Loucy (cell line): ENCODE measurements at regions not wholly inside any gene's neighbourhood (a gene's known extent, or its start where the extent isn't known, plus 50 kb on each side); places are given as distances from the start of the nearest gene placed in this dataset.

ENCODE experiments used
- H2AFZ ChIP-seq: fragments of 200-600 bp; sonication (generic); 2 replicates; pipeline ENCODE4 v1.6.0; 2016; ENCODE audit warnings: antibody characterized with exemption, mild to moderate bottlenecking, low read length, moderate library complexity
- H3F3A ChIP-seq: fragments of 200-600 bp; 2 replicates; pipeline ENCODE4 v1.6.0; 2016; ENCODE audit warnings: antibody characterized with exemption, low read depth, mild to moderate bottlenecking
- H3K27me3 ChIP-seq: fragments of 200-600 bp; sonication (generic); 2 replicates; pipeline ENCODE4 v1.6.1; 2014; ENCODE audit warnings: low read length, mild to moderate bottlenecking; ENCODE audit not compliant: insufficient read depth, poor library complexity, severe bottlenecking
- H3K36me3 ChIP-seq: fragments of 200-600 bp; sonication (generic); 2 replicates; pipeline ENCODE4 v1.6.1; 2016; ENCODE audit warnings: low read length; ENCODE audit not compliant: insufficient read depth
- H3K4me1 ChIP-seq: fragments of 200-600 bp; sonication (generic); 2 replicates; pipeline ENCODE4 v1.5.1; 2014; ENCODE audit warnings: low read length, mild to moderate bottlenecking; ENCODE audit not compliant: insufficient read depth, poor library complexity, severe bottlenecking
- H3K4me2 ChIP-seq: fragments of 200-600 bp; sonication (generic); 2 replicates; pipeline ENCODE4 v1.6.0; 2014; ENCODE audit warnings: antibody characterized with exemption, low read length, low read depth, mild to moderate bottlenecking; ENCODE audit not compliant: poor library complexity, severe bottlenecking
- H3K4me3 ChIP-seq: fragments of 200-600 bp; sonication (generic); 2 replicates; pipeline ENCODE4 v1.5.1; 2014; ENCODE audit warnings: low read length, mild to moderate bottlenecking, mixed read lengths; ENCODE audit not compliant: poor library complexity, severe bottlenecking
- H3K79me2 ChIP-seq: fragments of 200-600 bp; sonication (generic); 2 replicates; pipeline ENCODE4 v1.6.1; 2014; ENCODE audit warnings: low read length; ENCODE audit not compliant: insufficient read depth
- H3K9ac ChIP-seq: fragments of 200-600 bp; sonication (generic); 2 replicates; pipeline ENCODE4 v1.6.0; 2014; ENCODE audit warnings: mild to moderate bottlenecking, low read depth, low read length, moderate library complexity; ENCODE audit not compliant: poor library complexity, severe bottlenecking
- H3K9me2 ChIP-seq: fragments of 200-600 bp; sonication (generic); replicated peaks from 2 replicates; pipeline ENCODE4 v1.6.1; 2016; ENCODE audit warnings: low read depth, low read length, mixed read lengths
- H3K9me3 ChIP-seq: fragments of 200-600 bp; sonication (generic); 2 replicates; pipeline ENCODE4 v1.6.1; 2014; ENCODE audit warnings: mild to moderate bottlenecking, antibody characterized with exemption, low read length, low read depth; ENCODE audit not compliant: insufficient read depth
- H4K20me1 ChIP-seq: fragments of 200-600 bp; sonication (generic); 2 replicates; pipeline ENCODE4 v1.6.0; 2014; ENCODE audit warnings: antibody characterized with exemption, low read length, mild to moderate bottlenecking; ENCODE audit not compliant: insufficient read depth, poor library complexity, severe bottlenecking
- EZH2phosphoT487 ChIP-seq: fragments of 200-600 bp; IDR thresholded peaks from 2 replicates; pipeline ENCODE4 v1.6.1; 2018; ENCODE audit warnings: antibody characterized with exemption, mild to moderate bottlenecking, moderate library complexity, borderline replicate concordance
- TF ChIP-seq, protein P1 (sequence below): fragments of 200-600 bp; sonication (generic); conservative IDR thresholded peaks from 2 replicates; pipeline ENCODE4 v1.5.1; 2014; ENCODE audit warnings: mild to moderate bottlenecking, antibody characterized with exemption, low read length

DNA sequence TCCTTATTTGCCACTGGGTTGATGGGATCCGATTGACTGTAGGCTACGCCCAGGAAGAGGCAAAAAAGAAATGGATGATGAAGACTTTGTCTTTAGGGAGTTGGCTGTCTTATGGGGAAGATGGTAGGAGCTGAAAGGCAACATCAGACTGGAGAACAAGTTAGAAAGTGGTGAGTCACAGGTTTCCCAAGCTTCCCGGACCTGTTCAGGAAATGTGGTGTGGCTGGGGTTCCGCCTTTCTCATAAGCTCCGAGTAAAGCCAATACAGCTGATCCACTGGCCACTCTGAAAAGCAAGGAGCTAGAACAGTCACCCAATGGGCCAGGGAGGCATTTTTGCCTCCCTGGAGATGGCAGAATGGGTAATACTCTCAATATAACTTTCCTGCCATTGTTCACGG is 194.5 kb downstream of the SNX19 start:
- no peaks in the 10 kb centered on the region for H3K36me3 ChIP-seq
- no peak overlapping the region for H3K4me2 ChIP-seq
- H3K9ac ChIP-seq = no peak overlapping the region
- H3K9me3 ChIP-seq = no peaks in the 10 kb centered on the region
- no peak overlapping the region for H3K4me3 ChIP-seq
- H3K27me3 ChIP-seq = no peaks in the 10 kb centered on the region
- no peaks in the 10 kb centered on the region for H3K4me1 ChIP-seq
- H3K9me2 ChIP-seq = no peaks in the 10 kb centered on the region
- TF ChIP-seq, protein P1, sequence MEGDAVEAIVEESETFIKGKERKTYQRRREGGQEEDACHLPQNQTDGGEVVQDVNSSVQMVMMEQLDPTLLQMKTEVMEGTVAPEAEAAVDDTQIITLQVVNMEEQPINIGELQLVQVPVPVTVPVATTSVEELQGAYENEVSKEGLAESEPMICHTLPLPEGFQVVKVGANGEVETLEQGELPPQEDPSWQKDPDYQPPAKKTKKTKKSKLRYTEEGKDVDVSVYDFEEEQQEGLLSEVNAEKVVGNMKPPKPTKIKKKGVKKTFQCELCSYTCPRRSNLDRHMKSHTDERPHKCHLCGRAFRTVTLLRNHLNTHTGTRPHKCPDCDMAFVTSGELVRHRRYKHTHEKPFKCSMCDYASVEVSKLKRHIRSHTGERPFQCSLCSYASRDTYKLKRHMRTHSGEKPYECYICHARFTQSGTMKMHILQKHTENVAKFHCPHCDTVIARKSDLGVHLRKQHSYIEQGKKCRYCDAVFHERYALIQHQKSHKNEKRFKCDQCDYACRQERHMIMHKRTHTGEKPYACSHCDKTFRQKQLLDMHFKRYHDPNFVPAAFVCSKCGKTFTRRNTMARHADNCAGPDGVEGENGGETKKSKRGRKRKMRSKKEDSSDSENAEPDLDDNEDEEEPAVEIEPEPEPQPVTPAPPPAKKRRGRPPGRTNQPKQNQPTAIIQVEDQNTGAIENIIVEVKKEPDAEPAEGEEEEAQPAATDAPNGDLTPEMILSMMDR = no peak
- TF ChIP-seq EZH2phosphoT487 = no peak
- H3F3A ChIP-seq = no peaks in the 10 kb centered on the region
- no peaks in the 10 kb centered on the region for H4K20me1 ChIP-seq
- H3K79me2 ChIP-seq = no peaks in the 10 kb centered on the region
- H2AFZ ChIP-seq = no peak overlapping the region

DNA sequence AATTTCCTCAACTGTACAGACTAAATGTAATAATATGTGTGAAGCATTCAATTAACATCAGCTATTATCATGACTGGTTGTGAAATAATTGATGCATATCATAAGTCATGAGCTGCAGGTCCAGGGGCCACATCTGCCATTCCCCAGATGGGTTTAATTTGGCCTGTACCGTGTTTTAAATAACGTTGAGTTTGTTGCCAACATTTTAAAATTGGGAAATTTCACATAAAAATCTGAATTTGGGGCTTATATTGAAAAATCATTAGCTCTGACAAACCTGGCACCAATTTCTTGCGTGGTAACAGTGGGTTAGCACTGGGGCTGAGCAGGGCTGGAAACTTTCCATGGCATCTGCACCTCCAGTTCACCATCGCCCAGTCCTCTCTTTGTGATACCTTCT is 193.9 kb downstream of the SNX19 start:
- no peaks in the 10 kb centered on the region for H4K20me1 ChIP-seq
- H3F3A ChIP-seq = no peaks in the 10 kb centered on the region
- no peak overlapping the region for H3K4me3 ChIP-seq
- no peaks in the 10 kb centered on the region for H3K36me3 ChIP-seq
- H3K9ac ChIP-seq = no peak overlapping the region
- no peaks in the 10 kb centered on the region for H3K4me1 ChIP-seq
- no peaks in the 10 kb centered on the region for H3K79me2 ChIP-seq
- no peak overlapping the region for H2AFZ ChIP-seq
- no peak for TF ChIP-seq EZH2phosphoT487
- TF ChIP-seq, protein P1 = no peak
- H3K27me3 ChIP-seq = no peaks in the 10 kb centered on the region
- no peaks in the 10 kb centered on the region for H3K9me2 ChIP-seq
- H3K9me3 ChIP-seq = no peaks in the 10 kb centered on the region
- H3K4me2 ChIP-seq = no peak overlapping the region

DNA sequence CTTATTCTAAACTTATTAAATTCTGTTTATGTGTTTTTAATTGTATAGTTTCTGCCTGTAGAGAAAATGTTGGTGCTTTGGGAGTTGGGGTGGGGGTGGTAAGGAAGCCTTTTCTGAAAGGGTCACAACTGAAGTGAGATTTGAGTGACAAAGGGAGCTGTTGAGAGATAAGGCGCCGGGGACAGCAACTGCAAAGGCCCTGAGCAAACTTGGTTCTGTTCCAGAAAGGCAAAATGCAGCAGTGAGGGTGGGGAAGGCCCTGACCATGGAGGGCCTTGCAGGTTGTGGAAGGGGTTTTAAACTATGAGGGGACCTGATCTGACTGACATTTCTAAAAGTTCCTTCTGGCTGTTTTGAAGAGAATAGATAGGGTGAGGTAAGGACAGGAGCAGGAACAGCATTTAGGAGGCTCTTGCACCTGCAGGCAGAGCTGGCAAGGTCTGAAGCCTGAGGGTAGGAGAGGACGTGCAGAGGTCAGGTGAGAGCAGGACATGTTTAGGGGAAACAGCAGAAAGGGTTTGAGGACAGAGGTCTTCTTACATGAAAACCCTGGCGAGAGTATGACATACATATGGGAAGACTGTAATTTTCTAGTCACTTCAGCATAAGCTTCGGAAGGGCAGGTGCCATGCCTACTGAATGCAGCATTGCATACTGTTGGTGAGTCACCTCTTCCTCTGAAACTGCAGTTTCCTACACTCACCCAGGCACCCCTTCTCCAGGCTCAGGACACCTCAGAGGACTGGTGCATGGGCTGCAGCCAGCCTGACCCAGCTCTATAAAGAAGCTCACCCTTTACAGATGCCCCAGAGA is 190.7 kb downstream of the SNX19 start:
- H2AFZ ChIP-seq = no peak overlapping the region
- no peaks in the 10 kb centered on the region for H3K36me3 ChIP-seq
- no peaks in the 10 kb centered on the region for H3K4me1 ChIP-seq
- TF ChIP-seq, protein P1 = no peak
- no peak for TF ChIP-seq EZH2phosphoT487
- H3F3A ChIP-seq = no peaks in the 10 kb centered on the region
- H4K20me1 ChIP-seq = no peaks in the 10 kb centered on the region
- H3K79me2 ChIP-seq = no peaks in the 10 kb centered on the region
- H3K9ac ChIP-seq = no peak overlapping the region
- H3K4me3 ChIP-seq = no peak overlapping the region
- H3K4me2 ChIP-seq = no peak overlapping the region
- H3K9me3 ChIP-seq = no peaks in the 10 kb centered on the region
- H3K27me3 ChIP-seq = no peaks in the 10 kb centered on the region
- no peaks in the 10 kb centered on the region for H3K9me2 ChIP-seq
